ENCODE measurements at regions not wholly inside any gene's neighbourhood (a gene's known extent, or its start where the extent isn't known, plus 50 kb on each side); places are given as distances from the start of the nearest gene placed in this dataset.

DNA sequence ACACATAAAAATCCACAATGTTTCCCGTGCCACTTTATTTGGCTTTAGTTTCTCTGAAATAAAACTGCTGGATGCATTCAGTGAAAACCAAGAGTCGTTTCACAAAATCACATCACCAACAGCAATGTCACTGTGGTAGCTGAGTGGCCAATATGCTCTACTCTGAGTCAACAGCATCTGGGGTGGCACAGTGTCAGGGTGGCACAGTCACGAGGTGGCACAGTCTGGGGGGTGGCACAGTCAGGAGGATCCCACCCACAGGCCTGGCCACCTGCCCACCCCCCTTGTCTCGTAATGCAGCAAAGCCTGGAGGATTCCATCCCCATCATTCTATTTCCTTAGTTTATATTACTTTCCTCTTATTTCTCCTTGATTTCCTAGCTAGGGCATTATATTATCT is 87.0 kb downstream of the ANKRD60 start:
- no peak overlapping the region for H3K18ac ChIP-seq (ENCODE audit: extremely low read depth, low read length)
- TF ChIP-seq TBP (IDR thresholded peaks at IDR 0.05; ENCODE audit: low read depth, low read length) (no peak), RXRA (IDR thresholded peaks at IDR 0.05; ENCODE audit: insufficient read depth, low read depth, low read length) (no peak), CTCF (IDR thresholded peaks at IDR 0.05; ENCODE audit: control extremely low read depth in 1 of 3, insufficient read depth in 1 of 3, low read depth in 1 of 3, low read length in 3 of 3) (no peak), MAX (IDR thresholded peaks at IDR 0.05) (no peak), CHD2 (IDR thresholded peaks at IDR 0.05; ENCODE audit: low read length) (no peak), GTF2F1 (IDR thresholded peaks at IDR 0.05; ENCODE audit: borderline replicate concordance, low read depth, low read length) (no peak)
- H2BK120ac ChIP-seq (replicated peaks; ENCODE audit: low read depth, low read length) = no peak overlapping the region
- no peaks in the 10 kb centered on the region; a peak in 1 of 7 replicates for H3K4me1 ChIP-seq (replicated peaks in 1 of 4; ENCODE audit: control insufficient read depth in 3 of 4, insufficient read depth in 4 of 4, low read length in 3 of 4)
- no peaks in the 10 kb centered on the region for H3K9me3 ChIP-seq (ENCODE audit: insufficient read depth in 2 of 2, low read depth in 1 of 2, low read length in 1 of 2)
- no peaks in the 10 kb centered on the region for H3K36me3 ChIP-seq (ENCODE audit: control insufficient read depth in 2 of 4, insufficient read depth in 4 of 4, low read length in 3 of 4)
- H3K27ac ChIP-seq (ENCODE audit: low read depth, low read length) = no peak overlapping the region
- H3K9ac ChIP-seq (replicated peaks in 1 of 4; ENCODE audit: extremely low read depth in 1 of 4, low read depth in 3 of 4, low read length in 3 of 4) = no peak overlapping the region
- CTCF ChIA-PET (ENCODE audit: partially characterized antibody) = interaction anchor here (1.5 kb wide), 1 partner anchor 13 kb away, joined by 5 read pairs; no protein-coding TSS in a partner anchor
- H2BK5ac ChIP-seq (ENCODE audit: low read depth, low read length) = no peak overlapping the region
- H2BK20ac ChIP-seq (ENCODE audit: low read length) = no peak overlapping the region
- no peak overlapping the region for H2AFZ ChIP-seq (ENCODE audit: low read length)
- no peak overlapping the region for H2BK15ac ChIP-seq (ENCODE audit: low read length)
- no peaks in the 10 kb centered on the region; the same call in 1 of the 2 replicates for H3K23me2 ChIP-seq (ENCODE audit: low read depth, low read length)
- H4K91ac ChIP-seq (replicated peaks; ENCODE audit: insufficient read length, low read length) = no peak overlapping the region
- H3K4me2 ChIP-seq (ENCODE audit: insufficient read depth in 1 of 2, low read depth in 2 of 2, low read length in 2 of 2) = no peak overlapping the region
- H4K20me1 ChIP-seq (replicated peaks in 1 of 2; ENCODE audit: control insufficient read depth in 1 of 2, insufficient read depth in 2 of 2, low read length in 2 of 2) = no peaks in the 10 kb centered on the region
- H3K79me2 ChIP-seq (ENCODE audit: control insufficient read depth in 1 of 2, insufficient read depth in 2 of 2, low read length in 2 of 2) = no peaks in the 10 kb centered on the region
- H3K23ac ChIP-seq (ENCODE audit: insufficient read length) = no peak overlapping the region
- POLR2A ChIA-PET (ENCODE audit: partially characterized antibody) = no interaction called here
- no peak overlapping the region for H4K8ac ChIP-seq (ENCODE audit: extremely low read depth, insufficient read depth, low read length)
- H3K79me1 ChIP-seq (ENCODE audit: low read depth, low read length) = no peaks in the 10 kb centered on the region
- H2AK5ac ChIP-seq (ENCODE audit: low read depth, low read length) = no peak overlapping the region
- no peak overlapping the region for H4K5ac ChIP-seq (ENCODE audit: insufficient read length, low read depth, low read length)
- no peak overlapping the region for H3K56ac ChIP-seq (replicated peaks; ENCODE audit: insufficient read length, low read depth, low read length)
- no peaks in the 10 kb centered on the region; a peak in 2 of 7 replicates for H3K27me3 ChIP-seq (replicated peaks in 1 of 4; ENCODE audit: control insufficient read depth in 3 of 4, extremely low read depth in 1 of 4, insufficient read depth in 3 of 4, low read length in 3 of 4)
- H3K4me3 ChIP-seq (ENCODE audit: extremely low read depth in 1 of 4, insufficient read depth in 2 of 4, low read depth in 3 of 4, low read length in 4 of 4) = no peak overlapping the region
- no peak overlapping the region for H2BK12ac ChIP-seq (ENCODE audit: low read depth, low read length)
- no peak overlapping the region for H3K14ac ChIP-seq (ENCODE audit: insufficient read length)
- no peak overlapping the region for H3K4ac ChIP-seq (replicated peaks; ENCODE audit: insufficient read length, low read depth, low read length)
- no peak for DNase-seq (ENCODE audit: low read depth in 1 of 2, low spot score in 2 of 2)
- FAIRE-seq = no peak
- 88% methylated on average over 4 of the region's 4 CpGs; no CpG with 5 or more reads in 1 of the 2 experiments for WGBS, 2 experiments (ENCODE audit: extremely low coverage in 1 of 2, insufficient coverage in 1 of 2, insufficient read length in 1 of 2, insufficient replicate concordance in 2 of 2, low coverage in 1 of 2, low lambda C conversion rate in 2 of 2, missing lambda C conversion rate in 1 of 2)

All from H1 (cell line).